ENCODE measurements at regions not wholly inside any gene's neighbourhood (a gene's known extent, or its start where the extent isn't known, plus 50 kb on each side); places are given as distances from the start of the nearest gene placed in this dataset.

DNA sequence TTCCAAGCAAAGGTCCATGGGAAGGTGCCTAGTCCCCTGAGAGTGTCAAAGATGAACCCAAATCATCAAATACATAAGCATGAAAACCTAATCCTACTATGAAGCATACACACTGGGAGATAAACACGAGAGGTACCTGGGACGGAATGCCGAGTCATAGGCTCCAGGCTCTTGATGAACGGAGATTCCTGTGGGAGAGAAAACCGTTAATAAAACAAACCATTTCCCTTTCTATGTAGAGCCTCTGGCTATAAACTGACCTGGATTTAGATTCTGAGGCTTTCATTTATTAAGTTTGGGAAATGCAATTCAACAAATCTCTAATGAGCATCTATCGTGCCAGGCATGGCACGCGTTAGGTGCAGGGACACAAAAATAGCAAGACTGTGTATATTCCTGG lies 206.4 kb upstream of the IL12B start:
- TF ChIP-seq EZH2 (IDR thresholded peaks at IDR 0.05; ENCODE audit: borderline replicate concordance, low read depth, low read length, severe bottlenecking): no peak
- TF ChIP-seq, protein P1, sequence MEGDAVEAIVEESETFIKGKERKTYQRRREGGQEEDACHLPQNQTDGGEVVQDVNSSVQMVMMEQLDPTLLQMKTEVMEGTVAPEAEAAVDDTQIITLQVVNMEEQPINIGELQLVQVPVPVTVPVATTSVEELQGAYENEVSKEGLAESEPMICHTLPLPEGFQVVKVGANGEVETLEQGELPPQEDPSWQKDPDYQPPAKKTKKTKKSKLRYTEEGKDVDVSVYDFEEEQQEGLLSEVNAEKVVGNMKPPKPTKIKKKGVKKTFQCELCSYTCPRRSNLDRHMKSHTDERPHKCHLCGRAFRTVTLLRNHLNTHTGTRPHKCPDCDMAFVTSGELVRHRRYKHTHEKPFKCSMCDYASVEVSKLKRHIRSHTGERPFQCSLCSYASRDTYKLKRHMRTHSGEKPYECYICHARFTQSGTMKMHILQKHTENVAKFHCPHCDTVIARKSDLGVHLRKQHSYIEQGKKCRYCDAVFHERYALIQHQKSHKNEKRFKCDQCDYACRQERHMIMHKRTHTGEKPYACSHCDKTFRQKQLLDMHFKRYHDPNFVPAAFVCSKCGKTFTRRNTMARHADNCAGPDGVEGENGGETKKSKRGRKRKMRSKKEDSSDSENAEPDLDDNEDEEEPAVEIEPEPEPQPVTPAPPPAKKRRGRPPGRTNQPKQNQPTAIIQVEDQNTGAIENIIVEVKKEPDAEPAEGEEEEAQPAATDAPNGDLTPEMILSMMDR (IDR thresholded peaks at IDR 0.05; ENCODE audit: extremely low read depth in 1 of 2, insufficient read depth in 1 of 2, low read depth in 1 of 2, low read length in 2 of 2): no peak
